K562 (cell line): ENCODE measurements at regions not wholly inside any gene's neighbourhood (a gene's known extent, or its start where the extent isn't known, plus 50 kb on each side); places are given as distances from the start of the nearest gene placed in this dataset.

ENCODE experiments used
- C11orf30 ChIP-seq: fragments of 450-650 bp; IDR thresholded peaks from 2 replicates; pipeline ENCODE4 v1.6.1; 2016; ENCODE audit warnings: low read depth, mild to moderate bottlenecking
- TAF9B ChIP-seq: fragments of 450-650 bp; IDR thresholded peaks from 2 replicates; pipeline ENCODE4 v1.6.1; 2018; ENCODE audit warnings: mild to moderate bottlenecking; ENCODE audit not compliant: partially characterized antibody
- YY1 ChIP-seq, 3 experiments: IDR thresholded peaks; 2 replicates each; pipeline ENCODE4 v1.6.1; 2011; ENCODE audit warnings: low read length in 2 of 3, mild to moderate bottlenecking in 2 of 3, moderate library complexity in 2 of 3, borderline replicate concordance in 1 of 3, control low read depth in 1 of 3, low read depth in 1 of 3; ENCODE audit not compliant: insufficient read depth in 3 of 3, insufficient replicate concordance in 2 of 3, control insufficient read depth in 1 of 3, insufficient read length in 1 of 3; ENCODE audit errors: extremely low read depth in 1 of 3

DNA sequence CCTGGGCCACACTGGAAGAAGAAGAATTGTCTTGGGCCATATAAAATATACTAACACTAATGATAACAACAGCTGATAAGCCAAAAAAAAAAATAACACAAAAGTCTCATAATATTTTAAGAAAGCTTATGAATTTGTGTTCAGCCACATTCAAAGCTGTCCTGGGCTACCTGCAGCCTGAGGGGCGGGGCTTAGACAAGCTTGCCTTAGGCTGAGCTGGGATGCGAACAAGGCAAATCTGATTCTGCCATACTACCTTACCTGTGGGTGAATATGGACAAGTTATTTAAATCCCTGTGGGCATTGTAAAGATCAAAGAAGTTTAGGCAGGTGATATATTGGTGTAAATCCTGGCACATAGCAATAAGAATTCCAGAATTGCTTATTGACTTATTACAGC is 212.3 kb upstream of the ATP10B start:
- no peak for TF ChIP-seq TAF9B
- no peak for TF ChIP-seq YY1 (IDR thresholded peaks at IDR 0.05; ENCODE audit: borderline replicate concordance in 1 of 3, control insufficient read depth in 1 of 3, extremely low read depth in 1 of 3, insufficient read depth in 3 of 3, insufficient read length in 1 of 3, insufficient replicate concordance in 2 of 3, low read depth in 1 of 3, low read length in 2 of 3)
- TF ChIP-seq C11orf30 = no peak
